GM12891 (cell line): ENCODE measurements at regions not wholly inside any gene's neighbourhood (a gene's known extent, or its start where the extent isn't known, plus 50 kb on each side); places are given as distances from the start of the nearest gene placed in this dataset.
"Not testable (repeated sequence)": the region's sequence is repeated elsewhere in the genome, so short reads cannot be mapped to it uniquely, and the experiment has no call there.

Experiments used
- DNase-seq: peaks from one replicate; pipeline ENCODE4 v3.0.0; 2011; ENCODE audit warnings: low spot score; ENCODE audit not compliant: insufficient read length
- FAIRE-seq: peaks from 2 replicates; lab custom pipeline; 2011; peaks lifted over from hg19 to GRCh38; lab: Jason Lieb, UNC
- PAX5 ChIP-seq: IDR thresholded peaks from 2 replicates; pipeline ENCODE4 v1.6.1; 2011; ENCODE audit warnings: low read length, moderate library complexity, mild to moderate bottlenecking; ENCODE audit not compliant: insufficient read depth, severe bottlenecking
- POLR2A ChIP-seq: IDR thresholded peaks from 2 replicates; pipeline ENCODE4 v1.6.1; 2011; ENCODE audit warnings: low read depth, low read length, control low read depth
- POLR2AphosphoS5 ChIP-seq: IDR thresholded peaks from 2 replicates; pipeline ENCODE4 v1.6.1; 2011; ENCODE audit warnings: low read depth, low read length, control low read depth
- POU2F2 ChIP-seq: IDR thresholded peaks from 2 replicates; pipeline ENCODE4 v1.6.1; 2011; ENCODE audit warnings: low read depth, mild to moderate bottlenecking, control low read depth, low read length, moderate library complexity
- SPI1 ChIP-seq: IDR thresholded peaks from 2 replicates; pipeline ENCODE4 v1.6.1; 2011; ENCODE audit warnings: low read depth, low read length, control low read depth
- TAF1 ChIP-seq: IDR thresholded peaks from 2 replicates; pipeline ENCODE4 v1.6.1; 2011; ENCODE audit warnings: low read depth, low read length, control low read depth

GRCh38 chr4:31023109-31023508, 302.9 kb downstream of the PCDH7 start:
- DNase-seq (no peak), FAIRE-seq (no peak)
- TF ChIP-seq POU2F2 = no peak
- TF ChIP-seq POLR2A = no peak
- TF ChIP-seq PAX5 = no peak
- TF ChIP-seq POLR2AphosphoS5 = no peak
- TF ChIP-seq SPI1 = no peak
- no peak for TF ChIP-seq TAF1

- TF ChIP-seq PAX5 = no peak
- no peak for TF ChIP-seq SPI1
- TF ChIP-seq POLR2AphosphoS5 = no peak
- TF ChIP-seq POLR2A = no peak
- no peak for TF ChIP-seq POU2F2
- no peak for TF ChIP-seq TAF1
- DNase-seq (no peak), FAIRE-seq (no peak)
Measured at GRCh38 chr4:31023742-31024141, 303.6 kb downstream of the PCDH7 start.

- not testable (repeated sequence) for FAIRE-seq, DNase-seq
Measured at GRCh38 chr4:31024781-31025180, 304.6 kb downstream of the PCDH7 start.

- no peak for TF ChIP-seq POU2F2
- TF ChIP-seq TAF1 = no peak
- no peak for TF ChIP-seq POLR2A
- no peak for TF ChIP-seq PAX5
- TF ChIP-seq POLR2AphosphoS5 = no peak
- TF ChIP-seq SPI1 = no peak
- no peak for FAIRE-seq
Measured at GRCh38 chr4:31026256-31026655, 306.1 kb downstream of the PCDH7 start.

GRCh38 chr4:31034550-31034949, 314.4 kb downstream of the PCDH7 start:
- no peak for TF ChIP-seq PAX5
- TF ChIP-seq SPI1 = no peak
- TF ChIP-seq POU2F2 = no peak
- TF ChIP-seq TAF1 = no peak
- no peak for TF ChIP-seq POLR2A
- TF ChIP-seq POLR2AphosphoS5 = no peak
- no peak for FAIRE-seq
- DNase-seq = no peak

More at GRCh38 chr4:31026256-31026655, 306.1 kb downstream of the PCDH7 start:
- no peak for DNase-seq

- no peak for DNase-seq
- no peak for TF ChIP-seq SPI1
- TF ChIP-seq POLR2A = no peak
- TF ChIP-seq PAX5 = no peak
- TF ChIP-seq POU2F2 = no peak
- TF ChIP-seq POLR2AphosphoS5 = no peak
- no peak for TF ChIP-seq TAF1
- no peak for FAIRE-seq
Measured at GRCh38 chr4:31035761-31036160, 315.6 kb downstream of the PCDH7 start.

GRCh38 chr4:31037703-31038102, 317.5 kb downstream of the PCDH7 start:
- TF ChIP-seq POU2F2 (no peak), POLR2A (no peak), POLR2AphosphoS5 (no peak)
- FAIRE-seq (no peak), DNase-seq (no peak)

- no peak for TF ChIP-seq TAF1
- TF ChIP-seq SPI1 = no peak
- no peak for FAIRE-seq
- DNase-seq = no peak
Measured at GRCh38 chr4:31039382-31039781, 319.2 kb downstream of the PCDH7 start.

- DNase-seq (no peak), FAIRE-seq (no peak)
- no peak for TF ChIP-seq POLR2AphosphoS5
- TF ChIP-seq SPI1 = no peak
Measured at GRCh38 chr4:31040106-31040505, 319.9 kb downstream of the PCDH7 start.

GRCh38 chr4:31041385-31041784, 321.2 kb downstream of the PCDH7 start:
- DNase-seq = no peak

GRCh38 chr4:31041853-31042252, 321.7 kb downstream of the PCDH7 start:
- DNase-seq = no peak
- TF ChIP-seq POLR2AphosphoS5 (no peak), POLR2A (no peak), SPI1 (no peak), PAX5 (no peak), POU2F2 (no peak), TAF1 (no peak)
- no peak for FAIRE-seq

More at GRCh38 chr4:31041385-31041784, 321.2 kb downstream of the PCDH7 start:
- no peak for FAIRE-seq
- TF ChIP-seq PAX5 = no peak
- TF ChIP-seq POU2F2 = no peak
- no peak for TF ChIP-seq POLR2AphosphoS5
- TF ChIP-seq SPI1 = no peak
- TF ChIP-seq TAF1 = no peak
- no peak for TF ChIP-seq POLR2A
